ENCODE measurements at regions not wholly inside any gene's neighbourhood (a gene's known extent, or its start where the extent isn't known, plus 50 kb on each side); places are given as distances from the start of the nearest gene placed in this dataset.

DNA sequence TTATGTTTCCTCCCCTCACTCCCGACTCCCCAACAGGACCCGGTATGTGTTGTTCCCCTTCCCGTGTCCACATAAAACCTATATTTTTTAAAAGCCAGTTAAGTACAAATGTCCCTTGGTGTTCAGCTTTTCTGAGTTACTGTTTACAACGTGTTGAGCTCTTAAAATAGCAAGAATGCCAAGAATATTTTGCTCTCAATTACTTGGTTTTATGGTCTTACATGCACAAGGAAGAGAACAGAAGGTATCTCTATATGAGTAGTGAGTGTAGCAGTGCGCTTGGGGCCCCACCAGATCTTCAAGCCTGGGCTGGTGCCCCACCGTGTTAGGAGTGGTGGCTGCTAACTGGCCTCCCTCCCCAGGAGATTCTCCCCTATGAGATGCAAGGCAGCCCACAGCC lies 75.3 kb downstream of the RIN2 start:
- ATAC-seq (ENCODE audit: low FRiP score): no peak
- TF ChIP-seq CTCF (IDR thresholded peaks at IDR 0.05): no peak
- DNase-seq (ENCODE audit: low spot score): no peak

- DNase-seq (ENCODE audit: low spot score) (no peak), ATAC-seq (ENCODE audit: low FRiP score) (no peak)
- TF ChIP-seq CTCF (IDR thresholded peaks at IDR 0.05): no peak
Measured at GRCh38 chr20:19834287-19834686, 76.2 kb downstream of the RIN2 start.

- no peak for ATAC-seq (ENCODE audit: low FRiP score)
- TF ChIP-seq CTCF (IDR thresholded peaks at IDR 0.05): no peak
- DNase-seq (ENCODE audit: low spot score): no peak
Measured at GRCh38 chr20:19834783-19835182, 76.7 kb downstream of the RIN2 start.

DNA sequence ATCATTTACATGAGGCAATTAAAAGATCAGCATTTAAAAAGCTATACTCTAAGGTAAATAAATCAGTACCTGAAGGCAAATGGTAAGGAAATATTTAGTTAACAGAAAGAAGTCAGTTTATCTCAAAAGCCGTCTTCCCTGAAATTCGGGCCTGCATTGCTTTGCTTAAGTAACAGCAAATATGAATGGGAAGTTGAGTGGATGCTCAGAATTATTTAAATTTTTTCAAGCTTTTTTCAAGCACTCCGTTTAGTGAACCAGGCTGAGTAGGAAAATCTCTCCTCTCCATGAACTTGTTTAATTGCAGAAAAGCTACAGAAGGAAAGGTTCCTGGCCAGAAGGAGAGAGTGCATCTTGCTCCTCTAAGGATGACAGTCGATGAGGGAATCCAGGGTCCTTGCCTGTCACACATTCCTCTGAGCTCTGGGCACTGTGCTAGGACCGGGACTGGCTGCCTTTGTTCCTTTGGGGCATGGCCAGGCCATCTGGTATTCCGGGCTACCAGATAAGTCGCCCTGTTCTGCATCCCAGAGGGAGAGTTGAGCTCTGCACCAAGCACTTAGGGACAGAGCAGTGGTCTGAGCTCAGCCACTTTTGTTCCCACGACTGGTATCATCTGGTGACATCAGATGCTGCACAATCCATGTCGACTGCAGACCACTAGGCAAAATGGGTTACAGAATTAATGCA lies 77.6 kb downstream of the RIN2 start:
- ATAC-seq (ENCODE audit: low FRiP score) (no peak), DNase-seq (ENCODE audit: low spot score) (no peak)
- no peak for TF ChIP-seq CTCF (IDR thresholded peaks at IDR 0.05)

DNA sequence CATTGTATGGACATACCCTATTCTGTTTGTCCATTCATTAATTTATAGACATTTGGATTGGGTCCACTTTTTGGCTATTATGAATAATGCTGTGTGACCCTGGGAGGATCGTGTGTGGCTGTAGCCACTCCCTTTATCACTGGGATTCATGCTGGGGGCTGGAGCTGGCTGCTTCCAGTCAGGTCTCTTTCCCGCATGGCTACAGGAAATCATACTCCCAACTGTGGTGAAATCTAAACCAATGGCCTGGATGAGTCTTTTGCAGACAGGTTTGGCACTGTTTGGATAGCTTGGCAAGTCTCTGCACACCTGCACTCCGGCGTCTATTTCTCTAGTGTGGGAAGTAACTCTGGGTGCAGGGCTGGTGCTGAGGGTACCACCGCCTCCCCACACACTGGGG lies 80.4 kb downstream of the RIN2 start:
- ATAC-seq (ENCODE audit: low FRiP score) (no peak), DNase-seq (ENCODE audit: low spot score) (no peak)
- no peak for TF ChIP-seq CTCF (IDR thresholded peaks at IDR 0.05)

- no peak for DNase-seq (ENCODE audit: low spot score)
- TF ChIP-seq CTCF (IDR thresholded peaks at IDR 0.05): no peak
- no peak for ATAC-seq (ENCODE audit: low FRiP score)
Measured at GRCh38 chr20:19839053-19839452, 81.0 kb downstream of the RIN2 start.

GRCh38 chr20:19840111-19840710 lies 82.2 kb downstream of the RIN2 start:
- no peak for ATAC-seq (ENCODE audit: low FRiP score)
- no peak for TF ChIP-seq CTCF (IDR thresholded peaks at IDR 0.05)
- DNase-seq (ENCODE audit: low spot score): no peak

Measured in omental fat pad (tissue), 3 donors.